HAP-1 (cell line): ENCODE measurements at regions not wholly inside any gene's neighbourhood (a gene's known extent, or its start where the extent isn't known, plus 50 kb on each side); places are given as distances from the start of the nearest gene placed in this dataset.
"Not testable (repeated sequence)": the region's sequence is repeated elsewhere in the genome, so short reads cannot be mapped to it uniquely, and the experiment has no call there.

Experiments
- DNase-seq, 2 experiments: peaks; one replicate each; pipeline ENCODE4 v3.0.0-alpha.2; 2016 to 2020; ENCODE audit warnings: low spot score in 2 of 2
- H3K27me3 ChIP-seq: fragments of 250-450 bp; sonication (Bioruptor Pico); 2 replicates; pipeline ENCODE4 v1.5.1; 2020; ENCODE audit warnings: low read depth, mild to moderate bottlenecking, moderate library complexity
- H3K36me3 ChIP-seq: fragments of 250-450 bp; sonication (Bioruptor Pico); replicated peaks from 2 replicates; pipeline ENCODE4 v1.5.1; 2020; ENCODE audit warnings: mild to moderate bottlenecking
- H3K4me1 ChIP-seq: fragments of 250-450 bp; sonication (Bioruptor Pico); 2 replicates; pipeline ENCODE4 v1.5.1; 2020; ENCODE audit warnings: mild to moderate bottlenecking
- H3K4me3 ChIP-seq: fragments of 250-450 bp; sonication (Bioruptor Pico); 2 replicates; pipeline ENCODE4 v1.5.1; 2020; ENCODE audit warnings: mild to moderate bottlenecking, moderate library complexity
- H3K9me3 ChIP-seq: fragments of 250-450 bp; sonication (Bioruptor Pico); 2 replicates; pipeline ENCODE4 v1.5.1; 2020; ENCODE audit warnings: mild to moderate bottlenecking, moderate library complexity
- in situ Hi-C: fragments of 300-500 bp; cut with MboI; formaldehyde crosslinking; loops from 3 replicates; pipeline ENCODE4 v1.14.3; 2020; ENCODE audit warnings: low sequenced_read_pairs, inconsistent platforms, mixed read lengths

GRCh38 chr7:46763344-46763743 lies 818.6 kb downstream of the TNS3 start:
- H3K36me3 ChIP-seq = no peaks in the 10 kb centered on the region
- H3K27me3 ChIP-seq = no peaks in the 10 kb centered on the region
- H3K9me3 ChIP-seq = no peaks in the 10 kb centered on the region
- no peak overlapping the region for H3K4me3 ChIP-seq
- DNase-seq = no peak
- in situ Hi-C loops = no loop called here
- H3K4me1 ChIP-seq = no peaks in the 10 kb centered on the region

GRCh38 chr7:46759711-46760480 lies 822.0 kb downstream of the TNS3 start:
- no peak overlapping the region for H3K4me3 ChIP-seq
- no peaks in the 10 kb centered on the region for H3K9me3 ChIP-seq
- no peaks in the 10 kb centered on the region for H3K27me3 ChIP-seq
- H3K36me3 ChIP-seq = no peaks in the 10 kb centered on the region
- no peaks in the 10 kb centered on the region for H3K4me1 ChIP-seq
- DNase-seq = no peak
- in situ Hi-C loops = no loop called here

DNA sequence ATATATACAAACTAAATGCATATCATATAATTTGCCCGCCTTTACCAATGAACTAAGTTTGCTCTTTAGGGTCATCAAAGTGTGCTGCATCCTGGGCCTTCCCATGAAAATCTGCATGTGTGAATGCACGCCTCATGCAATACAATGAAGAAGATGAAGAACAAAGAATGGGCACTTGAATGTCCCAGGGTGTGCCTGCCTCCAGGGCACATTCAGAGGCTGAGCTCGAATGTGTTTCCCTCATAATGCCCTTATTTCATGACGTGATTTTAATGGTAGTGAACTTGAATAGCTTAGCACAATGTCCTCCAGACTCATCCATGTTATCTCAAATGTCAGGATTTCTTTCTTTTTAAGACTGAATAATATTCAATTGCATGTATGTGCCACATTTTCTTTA lies 824.9 kb downstream of the TNS3 start:
- no peaks in the 10 kb centered on the region for H3K9me3 ChIP-seq
- H3K36me3 ChIP-seq = no peaks in the 10 kb centered on the region
- no peaks in the 10 kb centered on the region for H3K4me1 ChIP-seq
- in situ Hi-C loops = no loop called here
- no peak for DNase-seq
- H3K4me3 ChIP-seq = no peak overlapping the region
- no peaks in the 10 kb centered on the region for H3K27me3 ChIP-seq

DNA sequence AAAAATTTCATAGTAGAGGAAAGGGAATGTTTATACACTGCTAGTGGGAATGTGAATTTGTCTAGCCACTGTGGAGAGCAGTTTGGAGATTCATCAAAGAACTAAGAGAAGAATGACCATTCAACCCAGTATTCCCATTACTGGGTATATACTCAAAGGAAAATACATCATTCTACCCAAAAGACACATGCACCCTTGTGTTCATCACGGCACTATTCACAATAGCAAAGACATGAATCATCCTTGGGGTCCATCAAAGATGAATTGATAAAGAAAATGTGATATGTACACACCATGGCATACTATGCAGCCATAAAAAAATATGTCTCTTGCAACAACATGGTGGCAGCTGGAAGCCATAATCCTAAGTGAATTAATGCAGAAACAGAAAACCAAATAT lies 825.7 kb downstream of the TNS3 start:
- Histone ChIP-seq H3K27me3 (no peaks in the 10 kb centered on the region), H3K4me3 (no peak overlapping the region), H3K9me3 (no peaks in the 10 kb centered on the region), H3K4me1 (no peaks in the 10 kb centered on the region), H3K36me3 (no peaks in the 10 kb centered on the region)
- in situ Hi-C loops = no loop called here
- no peak for DNase-seq

- Histone ChIP-seq H3K27me3 (no peaks in the 10 kb centered on the region), H3K36me3 (no peaks in the 10 kb centered on the region), H3K4me3 (no peak overlapping the region), H3K4me1 (no peaks in the 10 kb centered on the region), H3K9me3 (no peaks in the 10 kb centered on the region)
- no peak for DNase-seq
- in situ Hi-C loops = no loop called here
These were observed 826.5 kb downstream of the TNS3 start for GRCh38 chr7:46755120-46756034.

- Histone ChIP-seq H3K27me3 (no peaks in the 10 kb centered on the region), H3K4me3 (no peak overlapping the region), H3K36me3 (no peaks in the 10 kb centered on the region), H3K9me3 (no peaks in the 10 kb centered on the region), H3K4me1 (no peaks in the 10 kb centered on the region)
- no peak for DNase-seq
- in situ Hi-C loops = no loop called here
These were observed 827.7 kb downstream of the TNS3 start for GRCh38 chr7:46754140-46754720.

DNA sequence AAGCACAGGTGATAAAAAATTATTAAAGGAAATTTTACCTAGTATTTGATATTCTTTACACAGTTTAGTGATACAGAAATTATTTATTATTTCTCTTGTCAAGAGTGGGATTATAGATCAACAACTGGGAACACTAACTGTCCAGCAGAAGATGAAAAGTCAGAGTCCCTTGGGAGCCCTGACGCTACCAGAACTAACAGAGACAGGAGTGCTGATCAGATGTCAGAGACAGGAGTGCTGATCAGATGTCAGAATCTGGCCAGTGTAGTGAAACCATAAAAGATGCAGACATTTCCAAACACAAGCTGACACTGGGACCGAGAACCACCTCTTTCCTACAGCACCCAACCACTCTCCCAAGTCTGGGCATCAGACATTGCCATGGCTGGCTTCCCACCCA lies 828.2 kb downstream of the TNS3 start:
- in situ Hi-C loops = no loop called here
- H3K4me1 ChIP-seq = no peaks in the 10 kb centered on the region
- H3K9me3 ChIP-seq = no peaks in the 10 kb centered on the region
- no peak overlapping the region for H3K4me3 ChIP-seq
- DNase-seq = no peak
- no peaks in the 10 kb centered on the region for H3K27me3 ChIP-seq
- no peaks in the 10 kb centered on the region for H3K36me3 ChIP-seq

DNA sequence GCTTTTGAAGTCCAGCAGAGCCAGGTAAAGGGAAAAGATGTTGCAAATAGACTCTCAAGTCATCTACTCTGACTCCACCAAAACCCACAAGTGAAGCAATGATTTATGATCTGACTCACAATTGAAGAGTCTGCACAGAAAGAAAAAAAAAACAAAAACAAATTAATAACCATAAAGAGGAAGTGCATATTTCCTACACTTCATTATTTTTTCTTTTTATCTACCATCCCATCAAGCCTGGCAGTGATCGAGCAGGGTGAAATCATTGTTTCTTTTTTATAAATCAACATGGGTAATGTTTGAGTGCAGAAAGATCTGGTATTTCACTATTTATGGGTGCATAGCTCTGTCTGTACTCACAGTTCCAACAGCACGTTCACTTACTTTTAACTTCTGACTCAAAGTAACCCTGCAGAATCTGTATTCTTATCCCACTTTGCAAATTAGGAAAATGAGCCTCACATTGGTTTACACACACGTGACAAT lies 829.0 kb downstream of the TNS3 start:
- in situ Hi-C loops = no loop called here
- no peaks in the 10 kb centered on the region for H3K9me3 ChIP-seq
- no peak for DNase-seq
- H3K36me3 ChIP-seq = no peaks in the 10 kb centered on the region
- no peak overlapping the region for H3K4me3 ChIP-seq
- H3K27me3 ChIP-seq = no peaks in the 10 kb centered on the region
- H3K4me1 ChIP-seq = no peaks in the 10 kb centered on the region

- H3K9me3 ChIP-seq, H3K4me3 ChIP-seq, in situ Hi-C loops, H3K27me3 ChIP-seq, H3K36me3 ChIP-seq, H3K4me1 ChIP-seq, DNase-seq: not testable (repeated sequence)
These were observed 829.8 kb downstream of the TNS3 start for GRCh38 chr7:46751927-46752723.

DNA sequence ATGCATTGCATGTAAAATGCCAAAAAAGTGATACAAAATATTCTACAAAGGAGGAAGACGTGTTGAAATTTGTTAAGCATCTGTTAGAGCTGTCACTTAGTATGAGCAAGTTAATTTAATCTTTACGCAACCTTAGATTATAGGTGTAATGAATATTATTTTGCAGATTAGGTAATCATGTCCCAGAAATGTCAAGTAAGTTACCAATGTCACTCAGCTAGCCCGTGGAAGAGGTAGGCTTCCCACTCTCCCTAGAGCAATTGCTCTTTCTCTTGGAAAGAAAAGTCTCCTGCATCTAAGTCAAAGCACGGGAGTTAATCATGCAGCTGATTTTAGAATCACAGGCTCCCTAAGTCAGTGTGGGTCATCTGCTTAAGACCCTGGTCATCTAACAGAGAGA lies 830.4 kb upstream of the IGFBP3 start:
- no peak for DNase-seq
- Histone ChIP-seq H3K36me3 (no peaks in the 10 kb centered on the region), H3K4me3 (no peak overlapping the region), H3K9me3 (no peaks in the 10 kb centered on the region), H3K4me1 (no peaks in the 10 kb centered on the region), H3K27me3 (no peaks in the 10 kb centered on the region)
- in situ Hi-C loops = no loop called here

GRCh38 chr7:46750321-46750865 lies 829.3 kb upstream of the IGFBP3 start:
- H3K36me3 ChIP-seq = no peaks in the 10 kb centered on the region
- H3K4me1 ChIP-seq = no peaks in the 10 kb centered on the region
- no peak overlapping the region for H3K4me3 ChIP-seq
- in situ Hi-C loops = no loop called here
- H3K9me3 ChIP-seq = no peaks in the 10 kb centered on the region
- no peak for DNase-seq
- H3K27me3 ChIP-seq = no peaks in the 10 kb centered on the region

DNA sequence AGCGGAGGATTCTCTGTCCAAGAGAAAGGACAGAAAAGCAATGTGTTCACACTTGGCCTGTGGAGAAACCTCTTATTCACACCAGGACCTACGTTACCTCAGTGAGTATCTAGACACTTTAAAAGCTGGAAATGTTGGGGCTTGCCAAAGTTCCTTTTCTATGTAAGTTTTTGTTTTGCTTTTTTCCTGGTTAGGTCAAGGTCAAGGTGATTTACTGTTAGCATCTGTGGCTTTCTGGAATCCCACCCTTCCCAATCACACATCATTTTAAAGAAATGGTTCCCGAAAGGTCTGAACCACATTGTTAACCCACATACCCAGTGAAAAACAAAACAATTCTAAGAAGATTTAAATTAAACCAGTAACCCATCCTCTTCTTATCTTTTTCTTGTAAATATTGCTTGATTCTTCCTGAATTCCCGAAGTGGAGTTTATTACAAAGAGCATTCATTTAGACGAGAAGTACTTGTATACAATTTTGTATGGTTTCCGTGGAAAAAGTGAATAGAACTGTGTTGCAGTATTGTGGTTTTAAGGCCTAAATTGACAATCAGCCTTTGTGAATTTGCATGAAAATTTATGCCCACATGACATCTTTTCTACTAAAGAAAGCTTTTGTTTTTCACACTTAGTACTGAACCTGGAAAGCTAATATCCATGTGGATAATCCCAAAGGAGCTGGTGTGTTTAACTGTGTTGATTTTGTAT lies 827.0 kb upstream of the IGFBP3 start:
- no peak overlapping the region for H3K4me3 ChIP-seq
- H3K36me3 ChIP-seq = no peaks in the 10 kb centered on the region
- no peaks in the 10 kb centered on the region for H3K4me1 ChIP-seq
- H3K9me3 ChIP-seq = no peaks in the 10 kb centered on the region
- in situ Hi-C loops = no loop called here
- no peak for DNase-seq
- no peaks in the 10 kb centered on the region for H3K27me3 ChIP-seq
